ENCODE measurements at regions not wholly inside any gene's neighbourhood (a gene's known extent, or its start where the extent isn't known, plus 50 kb on each side); places are given as distances from the start of the nearest gene placed in this dataset.

DNA sequence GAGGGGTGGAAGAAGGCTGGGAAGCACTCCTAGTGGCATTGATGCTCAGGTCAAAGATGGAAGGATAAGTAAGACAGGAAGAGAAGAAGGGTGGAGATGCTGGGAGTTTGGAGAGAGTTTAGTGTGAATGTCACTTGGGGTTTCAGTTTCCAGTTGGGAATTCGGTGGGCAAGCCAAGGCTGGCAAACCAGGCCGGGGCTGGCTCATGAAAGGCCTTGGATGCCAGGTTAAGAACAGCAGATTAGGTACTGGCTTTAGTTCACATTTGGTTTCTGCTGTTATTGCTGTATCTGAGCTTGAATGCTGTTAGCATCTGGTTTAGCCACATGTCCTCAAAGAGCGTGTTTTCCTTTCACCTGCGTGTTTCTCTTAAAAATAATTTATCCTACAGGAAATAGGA lies 69.6 kb downstream of the BLID start:
- Histone ChIP-seq H3K36me3 (ENCODE audit: control insufficient read depth, insufficient read depth, low read length) (peaks cover 5% of the 10 kb centered on the region), H3K27me3 (ENCODE audit: control insufficient read depth, insufficient read depth, low read length) (no peaks in the 10 kb centered on the region), H3K4me3 (ENCODE audit: low read depth, low read length) (no peak overlapping the region)
- DNase-seq (ENCODE audit: low read depth): no peak
- TF ChIP-seq CTCF (IDR thresholded peaks at IDR 0.05; ENCODE audit: insufficient read depth, low read depth, low read length): no peak
- ChIA-PET POLR2A (no interaction called here), CTCF (interaction anchor here (1.1 kb wide), 1 partner anchor 11 kb away, joined by 3 read pairs; no protein-coding TSS in a partner anchor)

DNA sequence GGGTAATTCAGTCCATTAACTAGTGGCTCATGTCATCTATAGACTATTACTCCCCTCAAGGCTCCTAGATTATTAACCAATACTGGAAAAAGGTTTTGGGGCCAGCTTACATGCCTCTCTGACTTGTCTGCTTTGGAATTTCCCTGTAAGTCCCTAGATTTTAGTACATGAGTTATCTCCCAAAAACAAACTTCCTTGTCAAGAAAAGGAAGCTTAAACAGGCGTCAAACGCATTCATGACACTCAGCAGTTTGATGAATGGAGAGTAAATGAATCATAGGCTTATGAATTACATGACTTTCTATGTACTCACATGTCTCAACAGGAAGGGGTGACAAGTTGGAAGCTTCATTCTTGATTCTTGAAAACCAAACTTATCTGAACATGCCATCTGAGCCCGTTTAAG lies 70.8 kb downstream of the BLID start:
- ChIA-PET POLR2A (interaction anchor here (0.6 to 0.7 kb wide), 3 partner anchors 13 to 94 kb away, joined by 3 to 6 read pairs (median 4); no protein-coding TSS in a partner anchor), CTCF (interaction anchor here (0.7 to 0.9 kb wide), 2 partner anchors 71 to 390 kb away, joined by 3 to 5 read pairs; no protein-coding TSS in a partner anchor)
- TF ChIP-seq CTCF (IDR thresholded peaks at IDR 0.05; ENCODE audit: insufficient read depth, low read depth, low read length): no peak
- Histone ChIP-seq H3K36me3 (ENCODE audit: control insufficient read depth, insufficient read depth, low read length) (peaks cover 1% of the 10 kb centered on the region; the same call in 1 of the 2 replicates), H3K4me3 (ENCODE audit: low read depth, low read length) (no peak overlapping the region), H3K27me3 (ENCODE audit: control insufficient read depth, insufficient read depth, low read length) (no peaks in the 10 kb centered on the region)
- peak; percentile 64 for DNase-seq (ENCODE audit: low read depth)

DNA sequence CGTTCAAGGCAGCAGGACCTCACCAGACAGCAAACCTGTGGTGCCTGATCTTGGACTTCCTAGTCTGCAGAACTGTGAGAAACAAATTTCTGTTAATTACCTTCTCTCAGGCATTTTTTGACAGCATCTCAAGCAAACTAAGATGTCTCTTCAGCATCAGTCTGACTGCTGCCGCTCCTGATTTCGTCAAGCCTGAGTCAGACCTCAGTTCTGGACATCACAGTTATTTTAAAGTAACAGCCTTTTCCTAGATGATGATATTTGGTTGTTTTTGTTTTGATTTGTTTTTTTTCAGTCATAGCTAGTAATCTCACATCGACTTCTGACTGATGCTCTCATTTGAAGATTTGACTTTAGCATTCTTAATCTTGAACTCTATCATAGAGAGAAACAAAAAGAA lies 71.9 kb downstream of the BLID start:
- CTCF ChIA-PET: interaction anchor here (1.5 kb wide), 1 partner anchor 25 kb away, joined by 4 read pairs; no protein-coding TSS in a partner anchor
- H3K4me3 ChIP-seq (ENCODE audit: low read depth, low read length): no peak overlapping the region
- H3K36me3 ChIP-seq (ENCODE audit: control insufficient read depth, insufficient read depth, low read length): peaks cover 1% of the 10 kb centered on the region; the same call in 1 of the 2 replicates
- no peaks in the 10 kb centered on the region for H3K27me3 ChIP-seq (ENCODE audit: control insufficient read depth, insufficient read depth, low read length)
- no peak for TF ChIP-seq CTCF (IDR thresholded peaks at IDR 0.05; ENCODE audit: insufficient read depth, low read depth, low read length)
- POLR2A ChIA-PET: no interaction called here
- no peak for DNase-seq (ENCODE audit: low read depth)

- POLR2A ChIA-PET: no interaction called here
- Histone ChIP-seq H3K4me3 (ENCODE audit: low read depth, low read length) (no peak overlapping the region), H3K27me3 (ENCODE audit: control insufficient read depth, insufficient read depth, low read length) (no peaks in the 10 kb centered on the region), H3K36me3 (ENCODE audit: control insufficient read depth, insufficient read depth, low read length) (peaks cover 1% of the 10 kb centered on the region; the same call in 1 of the 2 replicates)
- DNase-seq (ENCODE audit: low read depth): peak; percentile 38
- CTCF ChIA-PET: interaction anchor here (0.6 to 1.5 kb wide), 3 partner anchors 20 to 378 kb away, joined by 3 to 4 read pairs (median 3); no protein-coding TSS in a partner anchor
- TF ChIP-seq CTCF (IDR thresholded peaks at IDR 0.05; ENCODE audit: insufficient read depth, low read depth, low read length): no peak
Measured at GRCh38 chr11:122042981-122043380, 73.0 kb downstream of the BLID start.

DNA sequence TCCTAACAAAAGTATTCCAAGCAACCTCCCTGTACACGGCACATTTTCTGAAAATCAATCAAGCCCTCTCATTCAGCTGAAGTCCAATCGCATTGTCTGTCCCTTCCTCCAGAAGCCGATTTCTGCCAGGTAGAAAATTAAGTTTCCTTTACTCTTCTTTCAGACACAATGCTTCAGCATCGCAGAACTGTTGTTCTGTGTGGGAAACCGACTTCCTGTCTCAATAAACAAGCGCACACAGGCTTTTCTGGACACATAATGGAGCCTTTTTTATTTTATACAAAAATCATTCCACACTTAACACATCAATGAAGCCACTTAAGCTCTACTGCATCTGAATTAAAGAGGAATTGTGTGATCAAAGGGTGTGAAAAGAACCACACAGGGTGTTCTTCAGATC lies 75.6 kb downstream of the BLID start:
- Histone ChIP-seq H3K4me3 (ENCODE audit: low read depth, low read length) (no peak overlapping the region), H3K36me3 (ENCODE audit: control insufficient read depth, insufficient read depth, low read length) (no peaks in the 10 kb centered on the region)
- CTCF ChIA-PET: interaction anchor here (0.7 to 1.5 kb wide), 4 partner anchors 48 to 137 kb away, joined by 3 to 5 read pairs (median 3); no protein-coding TSS in a partner anchor

More for the DNA sequence above, 75.6 kb downstream of the BLID start:
- POLR2A ChIA-PET: interaction anchor here (0.6 kb wide), 1 partner anchor 57 kb away, joined by 3 read pairs; no protein-coding TSS in a partner anchor
- H3K27me3 ChIP-seq (ENCODE audit: control insufficient read depth, insufficient read depth, low read length): no peaks in the 10 kb centered on the region
- no peak for TF ChIP-seq CTCF (IDR thresholded peaks at IDR 0.05; ENCODE audit: insufficient read depth, low read depth, low read length)
- DNase-seq (ENCODE audit: low read depth): no peak
